Stimulated activated naive CD8-positive, alpha-beta T cell treated with anti-CD3 and anti-CD28 coated beads, Interleukin-15, amount 100 ng/mL, for 72 hours (primary cell): ENCODE measurements at regions not wholly inside any gene's neighbourhood (a gene's known extent, or its start where the extent isn't known, plus 50 kb on each side); places are given as distances from the start of the nearest gene placed in this dataset.
"Not testable (repeated sequence)": the region's sequence is repeated elsewhere in the genome, so short reads cannot be mapped to it uniquely, and the experiment has no call there.

ENCODE experiments used
- ATAC-seq: fragments of 150-1000 bp; cut with Tn5 transposase; 2 replicates; pipeline ENCODE4 v1.10.0; 2021; ENCODE audit warnings: mild to moderate bottlenecking, moderate library complexity
- DNase-seq, 2 donors: peaks; one replicate each; pipeline ENCODE4 v3.0.0; 2021 to 2022
- H3K27ac Mint-ChIP-seq, 2 donors: one replicate each; pipeline ENCODE4 v1.8.0; 2022; ENCODE audit warnings: mild to moderate bottlenecking in 2 of 2, mixed read lengths in 2 of 2, moderate library complexity in 2 of 2
- H3K27me3 Mint-ChIP-seq: one replicate; pipeline ENCODE4 v1.8.0; 2022; ENCODE audit warnings: mixed read lengths
- H3K4me1 Mint-ChIP-seq: one replicate; pipeline ENCODE4 v1.8.0; 2022; ENCODE audit warnings: mild to moderate bottlenecking, mixed read lengths
- H3K4me3 Mint-ChIP-seq, 2 donors: one replicate each; pipeline ENCODE4 v1.8.0; 2022; ENCODE audit warnings: mild to moderate bottlenecking in 2 of 2, mixed read lengths in 2 of 2, moderate library complexity in 1 of 2
- H3K9me3 Mint-ChIP-seq, 2 donors: one replicate each; pipeline ENCODE4 v1.8.0; 2022; ENCODE audit warnings: mixed read lengths in 2 of 2

- Mint-ChIP-seq H3K27me3 (no peaks in the 10 kb centered on the region), H3K4me3 (no peak overlapping the region), H3K9me3 (no peaks in the 10 kb centered on the region), H3K27ac (no peak overlapping the region), H3K4me1 (no peaks in the 10 kb centered on the region)
- ATAC-seq (no peak), DNase-seq (no peak)
These were observed 685.0 kb downstream of the SLCO4C1 start for GRCh38 chr5:101611039-101611438.

- H3K4me3 Mint-ChIP-seq = no peak overlapping the region
- H3K27ac Mint-ChIP-seq = no peak overlapping the region
- no peaks in the 10 kb centered on the region for H3K27me3 Mint-ChIP-seq
- no peaks in the 10 kb centered on the region for H3K4me1 Mint-ChIP-seq
- DNase-seq (no peak), ATAC-seq (no peak)
- H3K9me3 Mint-ChIP-seq = no peaks in the 10 kb centered on the region
These were observed 687.8 kb downstream of the SLCO4C1 start for GRCh38 chr5:101608322-101608721.

- DNase-seq (no peak), ATAC-seq (no peak)
- no peak overlapping the region for H3K4me3 Mint-ChIP-seq
These were observed 690.4 kb downstream of the SLCO4C1 start for GRCh38 chr5:101605700-101606099.

GRCh38 chr5:101600614-101601013, 695.5 kb downstream of the SLCO4C1 start:
- Mint-ChIP-seq H3K4me3 (no peak overlapping the region), H3K4me1 (no peaks in the 10 kb centered on the region), H3K9me3 (peaks cover 3 to 6% of the 10 kb centered on the region in 2 donors), H3K27ac (no peak overlapping the region), H3K27me3 (no peaks in the 10 kb centered on the region)
- no peak for DNase-seq
- no peak for ATAC-seq

More at GRCh38 chr5:101605700-101606099, 690.4 kb downstream of the SLCO4C1 start:
- no peaks in the 10 kb centered on the region for H3K4me1 Mint-ChIP-seq
- no peaks in the 10 kb centered on the region for H3K9me3 Mint-ChIP-seq
- H3K27me3 Mint-ChIP-seq = no peaks in the 10 kb centered on the region
- no peak overlapping the region for H3K27ac Mint-ChIP-seq

- Mint-ChIP-seq H3K4me1 (no peaks in the 10 kb centered on the region), H3K9me3 (peaks cover 3 to 7% of the 10 kb centered on the region in 2 donors), H3K27ac (no peak overlapping the region), H3K27me3 (no peaks in the 10 kb centered on the region), H3K4me3 (no peak overlapping the region)
- DNase-seq (no peak), ATAC-seq (no peak)
These were observed 687.3 kb upstream of the ST8SIA4 start for GRCh38 chr5:101590384-101590783.

- no peaks in the 10 kb centered on the region for H3K27me3 Mint-ChIP-seq
- H3K4me3 Mint-ChIP-seq = no peak overlapping the region
- DNase-seq = no peak
- H3K9me3 Mint-ChIP-seq = peaks cover 0 to 9% of the 10 kb centered on the region in 2 donors
- ATAC-seq = no peak
- no peaks in the 10 kb centered on the region for H3K4me1 Mint-ChIP-seq
- H3K27ac Mint-ChIP-seq = no peak overlapping the region
These were observed 682.3 kb upstream of the ST8SIA4 start for GRCh38 chr5:101585366-101585765.

GRCh38 chr5:101580591-101580990, 677.5 kb upstream of the ST8SIA4 start:
- Mint-ChIP-seq H3K4me1 (no peaks in the 10 kb centered on the region), H3K4me3 (no peak overlapping the region), H3K9me3 (peaks cover 0 to 9% of the 10 kb centered on the region in 2 donors), H3K27ac (no peak overlapping the region), H3K27me3 (no peaks in the 10 kb centered on the region)
- ATAC-seq (no peak), DNase-seq (no peak)

- no peak for DNase-seq
- Mint-ChIP-seq H3K4me1 (no peaks in the 10 kb centered on the region), H3K4me3 (no peak overlapping the region), H3K9me3 (no peaks in the 10 kb centered on the region), H3K27me3 (no peaks in the 10 kb centered on the region), H3K27ac (no peak overlapping the region)
- no peak for ATAC-seq
These were observed 670.9 kb upstream of the ST8SIA4 start for GRCh38 chr5:101574017-101574416.

- Mint-ChIP-seq H3K4me3 (no peak overlapping the region), H3K4me1 (no peaks in the 10 kb centered on the region), H3K27ac (no peak overlapping the region), H3K9me3 (peaks cover 0 to 6% of the 10 kb centered on the region in 2 donors), H3K27me3 (no peaks in the 10 kb centered on the region)
- DNase-seq (no peak), ATAC-seq (no peak)
These were observed 657.9 kb upstream of the ST8SIA4 start for GRCh38 chr5:101561018-101561417.

- no peak for ATAC-seq
- DNase-seq = no peak
- Mint-ChIP-seq H3K27me3 (no peaks in the 10 kb centered on the region), H3K9me3 (peaks cover 0 to 5% of the 10 kb centered on the region in 2 donors), H3K4me1 (no peaks in the 10 kb centered on the region), H3K27ac (no peak overlapping the region), H3K4me3 (no peak overlapping the region)
These were observed 640.7 kb upstream of the ST8SIA4 start for GRCh38 chr5:101543780-101544179.

GRCh38 chr5:101539315-101539714, 636.2 kb upstream of the ST8SIA4 start:
- Mint-ChIP-seq H3K27ac (no peak overlapping the region), H3K27me3 (no peaks in the 10 kb centered on the region), H3K4me1 (no peaks in the 10 kb centered on the region), H3K4me3 (no peak overlapping the region), H3K9me3 (peaks cover 7 to 12% of the 10 kb centered on the region in 2 donors)
- DNase-seq (no peak), ATAC-seq (no peak)

GRCh38 chr5:101535626-101536025, 632.5 kb upstream of the ST8SIA4 start:
- no peak overlapping the region for H3K4me3 Mint-ChIP-seq

GRCh38 chr5:101534491-101535110, 631.5 kb upstream of the ST8SIA4 start:
- DNase-seq = no peak
- no peak overlapping the region for H3K27ac Mint-ChIP-seq
- H3K4me3 Mint-ChIP-seq = no peak overlapping the region
- peaks cover 7 to 16% of the 10 kb centered on the region in 2 donors for H3K9me3 Mint-ChIP-seq
- no peaks in the 10 kb centered on the region for H3K27me3 Mint-ChIP-seq
- ATAC-seq = no peak
- no peaks in the 10 kb centered on the region for H3K4me1 Mint-ChIP-seq

More at GRCh38 chr5:101535626-101536025, 632.5 kb upstream of the ST8SIA4 start:
- ATAC-seq (no peak), DNase-seq (no peak)
- no peaks in the 10 kb centered on the region for H3K27me3 Mint-ChIP-seq
- no peak overlapping the region for H3K27ac Mint-ChIP-seq
- no peaks in the 10 kb centered on the region for H3K4me1 Mint-ChIP-seq
- peaks cover 7 to 12% of the 10 kb centered on the region in 2 donors for H3K9me3 Mint-ChIP-seq

- ATAC-seq (no peak), DNase-seq (no peak)
- Mint-ChIP-seq H3K9me3 (peaks cover 10 to 24% of the 10 kb centered on the region in 2 donors), H3K27ac (no peak overlapping the region), H3K27me3 (no peaks in the 10 kb centered on the region), H3K4me3 (no peak overlapping the region), H3K4me1 (no peaks in the 10 kb centered on the region)
These were observed 629.3 kb upstream of the ST8SIA4 start for GRCh38 chr5:101532430-101532829.

GRCh38 chr5:101531026-101531425, 627.9 kb upstream of the ST8SIA4 start:
- no peak overlapping the region for H3K4me3 Mint-ChIP-seq
- H3K9me3 Mint-ChIP-seq = peaks cover 8 to 26% of the 10 kb centered on the region in 2 donors
- no peak for ATAC-seq
- H3K27ac Mint-ChIP-seq = peak overlapping the region in 1 of 2 donors; percentile 24
- H3K27me3 Mint-ChIP-seq = no peaks in the 10 kb centered on the region
- no peak for DNase-seq
- no peaks in the 10 kb centered on the region for H3K4me1 Mint-ChIP-seq

- not testable (repeated sequence) for DNase-seq, ATAC-seq, H3K27ac Mint-ChIP-seq, H3K4me1 Mint-ChIP-seq, H3K4me3 Mint-ChIP-seq, H3K27me3 Mint-ChIP-seq
- H3K9me3 Mint-ChIP-seq = peaks cover 8 to 20% of the 10 kb centered on the region in 2 donors
These were observed 626.0 kb upstream of the ST8SIA4 start for GRCh38 chr5:101529094-101529493.

GRCh38 chr5:101520417-101520816, 617.3 kb upstream of the ST8SIA4 start:
- H3K27me3 Mint-ChIP-seq = no peaks in the 10 kb centered on the region
- no peak for ATAC-seq
- H3K27ac Mint-ChIP-seq = no peak overlapping the region
- no peak overlapping the region for H3K4me3 Mint-ChIP-seq
- no peak for DNase-seq
- H3K4me1 Mint-ChIP-seq = no peaks in the 10 kb centered on the region
- peaks cover 4 to 5% of the 10 kb centered on the region in 2 donors for H3K9me3 Mint-ChIP-seq
